HG03060 (cell line): ENCODE measurements at regions not wholly inside any gene's neighbourhood (a gene's known extent, or its start where the extent isn't known, plus 50 kb on each side); places are given as distances from the start of the nearest gene placed in this dataset.
"Not testable (repeated sequence)": the region's sequence is repeated elsewhere in the genome, so short reads cannot be mapped to it uniquely, and the experiment has no call there.

Source experiments
- ATAC-seq: cut with Tn5 transposase; IDR thresholded peaks from one replicate; pipeline ENCODE4 v1.9.1; 2021; ENCODE audit warnings: low read depth, moderate number of reproducible peaks; ENCODE audit not compliant: unreplicated experiment

GRCh38 chr12:68422956-68423574 lies 90.9 kb upstream of the MDM1 start:
- ATAC-seq = no peak

- ATAC-seq = no peak
Measured at GRCh38 chr12:68425998-68426397, 93.8 kb upstream of the MDM1 start.

- ATAC-seq = no peak
Measured at GRCh38 chr12:68428211-68428610, 96.0 kb upstream of the MDM1 start.

GRCh38 chr12:68428724-68429501 lies 96.8 kb upstream of the MDM1 start:
- ATAC-seq = no peak

- no peak for ATAC-seq
Measured at GRCh38 chr12:68429696-68430095, 97.5 kb upstream of the MDM1 start.

GRCh38 chr12:68431786-68432185 lies 99.6 kb upstream of the MDM1 start:
- ATAC-seq = no peak

GRCh38 chr12:68432622-68433021 lies 100.5 kb upstream of the MDM1 start:
- no peak for ATAC-seq

- ATAC-seq = no peak
Measured at GRCh38 chr12:68434391-68435298, 102.5 kb upstream of the MDM1 start.

- ATAC-seq = no peak
Measured at GRCh38 chr12:68435299-68435637, 103.1 kb upstream of the MDM1 start.

GRCh38 chr12:68435816-68436215 lies 103.7 kb upstream of the MDM1 start:
- ATAC-seq = no peak

- no peak for ATAC-seq
Measured at GRCh38 chr12:68438601-68439000, 106.4 kb upstream of the MDM1 start.

GRCh38 chr12:68439368-68440045 lies 107.3 kb upstream of the MDM1 start:
- no peak for ATAC-seq

GRCh38 chr12:68440068-68440581 lies 108.0 kb upstream of the MDM1 start:
- ATAC-seq = no peak

- no peak for ATAC-seq
Measured at GRCh38 chr12:68441167-68441566, 109.0 kb upstream of the MDM1 start.

GRCh38 chr12:68442353-68442972 lies 110.3 kb upstream of the MDM1 start:
- ATAC-seq = not testable (repeated sequence)

GRCh38 chr12:68443695-68444094 lies 111.5 kb upstream of the MDM1 start:
- not testable (repeated sequence) for ATAC-seq

- no peak for ATAC-seq
Measured at GRCh38 chr12:68445824-68446223, 113.7 kb upstream of the MDM1 start.

GRCh38 chr12:68446384-68446783 lies 114.2 kb upstream of the MDM1 start:
- ATAC-seq = no peak

GRCh38 chr12:68446901-68447796 lies 115.0 kb upstream of the MDM1 start:
- ATAC-seq = no peak
